ENCODE measurements at regions not wholly inside any gene's neighbourhood (a gene's known extent, or its start where the extent isn't known, plus 50 kb on each side); places are given as distances from the start of the nearest gene placed in this dataset.

GRCh38 chr10:108901781-108902618 lies 1021.3 kb downstream of the XPNPEP1 start:
- TF ChIP-seq JUNB (IDR thresholded peaks at IDR 0.05; ENCODE audit: unreplicated experiment), result no peak
- no peak for TF ChIP-seq CTCF (conservative IDR thresholded peaks at IDR 0.05; ENCODE audit: low read depth in 2 of 2)
- TF ChIP-seq POLR2AphosphoS5 (IDR thresholded peaks at IDR 0.05; ENCODE audit: low read depth), result no peak
- TF ChIP-seq EZH2 (IDR thresholded peaks at IDR 0.05; ENCODE audit: low read depth, unreplicated experiment), result no peak
- TF ChIP-seq ZNF462 (CRISPR knock-in tag; IDR thresholded peaks at IDR 0.05), result no peak
- no peak for TF ChIP-seq EZH2phosphoT487 (IDR thresholded peaks at IDR 0.05; ENCODE audit: unreplicated experiment)
- no peak for TF ChIP-seq CREB1 (CRISPR knock-in tag; IDR thresholded peaks at IDR 0.05; ENCODE audit: low read depth)
- TF ChIP-seq ZNF114 (CRISPR knock-in tag; IDR thresholded peaks at IDR 0.05), result no peak
- TF ChIP-seq REST (IDR thresholded peaks at IDR 0.05; ENCODE audit: unreplicated experiment), result no peak

Data from GM23338 (cell line).